Muscle layer of colon (tissue), 2 donors: ENCODE measurements at regions not wholly inside any gene's neighbourhood (a gene's known extent, or its start where the extent isn't known, plus 50 kb on each side); places are given as distances from the start of the nearest gene placed in this dataset.

ENCODE experiments used
- H3K27ac ChIP-seq: one replicate; pipeline ENCODE4 v1.7.0; 2013; ENCODE audit warnings: low read depth, mild to moderate bottlenecking, low read length, moderate library complexity
- H3K27me3 ChIP-seq, 2 donors: one replicate each; pipeline ENCODE4 v1.7.0; 2013; ENCODE audit warnings: low read length in 2 of 2, mild to moderate bottlenecking in 2 of 2; ENCODE audit not compliant: insufficient read depth in 2 of 2, control insufficient read depth in 1 of 2
- H3K36me3 ChIP-seq: one replicate; pipeline ENCODE4 v1.7.0; 2013; ENCODE audit warnings: mild to moderate bottlenecking, low read length; ENCODE audit not compliant: insufficient read depth
- H3K4me1 ChIP-seq: one replicate; pipeline ENCODE4 v1.7.0; 2013; ENCODE audit warnings: mild to moderate bottlenecking, low read length; ENCODE audit not compliant: insufficient read depth
- H3K4me3 ChIP-seq, 2 donors: one replicate each; pipeline ENCODE4 v1.7.0; 2013; ENCODE audit warnings: low read length in 2 of 2, low read depth in 1 of 2, mild to moderate bottlenecking in 1 of 2, moderate library complexity in 1 of 2
- H3K9ac ChIP-seq: one replicate; pipeline ENCODE4 v1.7.0; 2013; ENCODE audit warnings: low read length
- H3K9me3 ChIP-seq: one replicate; pipeline ENCODE4 v1.7.0; 2013; ENCODE audit warnings: mild to moderate bottlenecking, low read length
- donor health status: abdominal sarcoma.
- donor health status: Adenocarcinoma of cecum.

GRCh38 chr5:144076521-144077083 lies 93.9 kb downstream of the YIPF5 start:
- no peaks in the 10 kb centered on the region for H3K27me3 ChIP-seq

GRCh38 chr5:144083185-144083584 lies 87.3 kb downstream of the YIPF5 start:
- no peaks in the 10 kb centered on the region for H3K36me3 ChIP-seq
- no peak overlapping the region for H3K9ac ChIP-seq
- no peaks in the 10 kb centered on the region for H3K27me3 ChIP-seq
- no peaks in the 10 kb centered on the region for H3K4me1 ChIP-seq
- H3K27ac ChIP-seq = no peak overlapping the region
- H3K4me3 ChIP-seq = no peak overlapping the region
- no peaks in the 10 kb centered on the region for H3K9me3 ChIP-seq

More at GRCh38 chr5:144076521-144077083, 93.9 kb downstream of the YIPF5 start:
- H3K4me1 ChIP-seq = no peaks in the 10 kb centered on the region
- H3K4me3 ChIP-seq = no peak overlapping the region
- no peaks in the 10 kb centered on the region for H3K9me3 ChIP-seq
- no peak overlapping the region for H3K9ac ChIP-seq
- no peak overlapping the region for H3K27ac ChIP-seq
- no peaks in the 10 kb centered on the region for H3K36me3 ChIP-seq

- H3K27me3 ChIP-seq = no peaks in the 10 kb centered on the region
- no peaks in the 10 kb centered on the region for H3K36me3 ChIP-seq
- H3K9ac ChIP-seq = no peak overlapping the region
- H3K27ac ChIP-seq = no peak overlapping the region
- H3K4me1 ChIP-seq = peaks cover 15% of the 10 kb centered on the region
- H3K4me3 ChIP-seq = no peak overlapping the region
- H3K9me3 ChIP-seq = no peaks in the 10 kb centered on the region
Observed at GRCh38 chr5:144084971-144085370, 85.5 kb downstream of the YIPF5 start.

- peaks cover 17% of the 10 kb centered on the region for H3K4me1 ChIP-seq
- no peak overlapping the region for H3K9ac ChIP-seq
- H3K36me3 ChIP-seq = no peaks in the 10 kb centered on the region
- no peaks in the 10 kb centered on the region for H3K27me3 ChIP-seq
- no peaks in the 10 kb centered on the region for H3K9me3 ChIP-seq
- no peak overlapping the region for H3K4me3 ChIP-seq
- no peak overlapping the region for H3K27ac ChIP-seq
Observed at GRCh38 chr5:144085381-144085780, 85.1 kb downstream of the YIPF5 start.

- no peaks in the 10 kb centered on the region for H3K9me3 ChIP-seq
- no peak overlapping the region for H3K27ac ChIP-seq
- H3K9ac ChIP-seq = no peak overlapping the region
- H3K4me1 ChIP-seq = peaks cover 17% of the 10 kb centered on the region
- H3K27me3 ChIP-seq = no peaks in the 10 kb centered on the region
- no peak overlapping the region for H3K4me3 ChIP-seq
- H3K36me3 ChIP-seq = no peaks in the 10 kb centered on the region
Observed at GRCh38 chr5:144086295-144086694, 84.2 kb downstream of the YIPF5 start.

GRCh38 chr5:144087576-144087975 lies 82.9 kb downstream of the YIPF5 start:
- H3K36me3 ChIP-seq = no peaks in the 10 kb centered on the region
- peaks cover 17% of the 10 kb centered on the region for H3K4me1 ChIP-seq
- no peak overlapping the region for H3K27ac ChIP-seq
- H3K9ac ChIP-seq = no peak overlapping the region
- H3K4me3 ChIP-seq = no peak overlapping the region
- no peaks in the 10 kb centered on the region for H3K9me3 ChIP-seq
- no peaks in the 10 kb centered on the region for H3K27me3 ChIP-seq

- Histone ChIP-seq H3K4me1 (peaks cover 17% of the 10 kb centered on the region), H3K36me3 (no peaks in the 10 kb centered on the region), H3K9ac (no peak overlapping the region), H3K27ac (no peak overlapping the region), H3K4me3 (no peak overlapping the region), H3K9me3 (no peaks in the 10 kb centered on the region), H3K27me3 (no peaks in the 10 kb centered on the region)
Observed at GRCh38 chr5:144088206-144089064, 82.0 kb downstream of the YIPF5 start.

- Histone ChIP-seq H3K27me3 (no peaks in the 10 kb centered on the region), H3K36me3 (no peaks in the 10 kb centered on the region), H3K4me3 (no peak overlapping the region), H3K4me1 (peaks cover 17% of the 10 kb centered on the region), H3K9ac (no peak overlapping the region), H3K27ac (no peak overlapping the region), H3K9me3 (no peaks in the 10 kb centered on the region)
Observed at GRCh38 chr5:144089401-144090021, 80.9 kb downstream of the YIPF5 start.

GRCh38 chr5:144092508-144092907 lies 78.0 kb downstream of the YIPF5 start:
- Histone ChIP-seq H3K9ac (no peak overlapping the region), H3K9me3 (no peaks in the 10 kb centered on the region), H3K27ac (no peak overlapping the region), H3K36me3 (no peaks in the 10 kb centered on the region), H3K27me3 (no peaks in the 10 kb centered on the region), H3K4me1 (peaks cover 17% of the 10 kb centered on the region), H3K4me3 (no peak overlapping the region)

- Histone ChIP-seq H3K27me3 (no peaks in the 10 kb centered on the region), H3K27ac (no peak overlapping the region), H3K9me3 (no peaks in the 10 kb centered on the region), H3K4me3 (no peak overlapping the region), H3K9ac (no peak overlapping the region), H3K4me1 (peaks cover 17% of the 10 kb centered on the region), H3K36me3 (no peaks in the 10 kb centered on the region)
Observed at GRCh38 chr5:144093400-144093799, 77.1 kb downstream of the YIPF5 start.

- H3K27me3 ChIP-seq = no peaks in the 10 kb centered on the region
- H3K9me3 ChIP-seq = no peaks in the 10 kb centered on the region
Observed at GRCh38 chr5:144093868-144094267, 76.6 kb downstream of the YIPF5 start.

More at GRCh38 chr5:144093868-144094267, 76.6 kb downstream of the YIPF5 start:
- peaks cover 12% of the 10 kb centered on the region for H3K4me1 ChIP-seq
- H3K27ac ChIP-seq = no peak overlapping the region
- H3K36me3 ChIP-seq = no peaks in the 10 kb centered on the region
- no peak overlapping the region for H3K4me3 ChIP-seq
- H3K9ac ChIP-seq = no peak overlapping the region
